Endodermal cell (in vitro differentiated cells): ENCODE measurements at regions not wholly inside any gene's neighbourhood (a gene's known extent, or its start where the extent isn't known, plus 50 kb on each side); places are given as distances from the start of the nearest gene placed in this dataset.

ENCODE experiments used
- DNase-seq: peaks from one replicate; pipeline ENCODE4 v3.0.0-alpha.2; 2017
- H3K27ac ChIP-seq: 2 replicates; pipeline ENCODE4 v1.5.1; 2013; ENCODE audit warnings: mild to moderate bottlenecking, low read depth, low read length, moderate library complexity
- H3K27me3 ChIP-seq: 2 replicates; pipeline ENCODE4 v1.6.1; 2013; ENCODE audit warnings: mild to moderate bottlenecking, low read length, moderate library complexity; ENCODE audit not compliant: insufficient read depth, control insufficient read depth, poor library complexity, severe bottlenecking
- H3K36me3 ChIP-seq: 2 replicates; pipeline ENCODE4 v1.7.0; 2013; ENCODE audit warnings: mild to moderate bottlenecking, low read length, moderate library complexity; ENCODE audit not compliant: control insufficient read depth, insufficient read depth
- H3K4me1 ChIP-seq: one replicate; pipeline ENCODE4 v1.7.0; 2013; ENCODE audit warnings: low read length; ENCODE audit not compliant: control insufficient read depth, insufficient read depth
- H3K4me3 ChIP-seq: 2 replicates; pipeline ENCODE4 v1.5.1; 2013; ENCODE audit warnings: mild to moderate bottlenecking, low read length, moderate library complexity
- H3K9ac ChIP-seq: 2 replicates; pipeline ENCODE4 v1.6.1; 2013; ENCODE audit warnings: mild to moderate bottlenecking, low read length, moderate library complexity; ENCODE audit not compliant: poor library complexity, severe bottlenecking; ENCODE audit errors: extremely low read depth
- H3K9me3 ChIP-seq: 2 replicates; pipeline ENCODE4 v1.6.1; 2013; ENCODE audit warnings: mild to moderate bottlenecking, low read length, moderate library complexity; ENCODE audit not compliant: control insufficient read depth
- H3K27ac Mint-ChIP-seq: 2 replicates; pipeline ENCODE4 v1.8.0; 2020; ENCODE audit warnings: mixed read lengths
- H3K27me3 Mint-ChIP-seq: 2 replicates; pipeline ENCODE4 v1.8.0; 2021; ENCODE audit warnings: mild to moderate bottlenecking, mixed read lengths; ENCODE audit not compliant: insufficient read depth
- H3K36me3 Mint-ChIP-seq: 2 replicates; pipeline ENCODE4 v1.8.0; 2020; ENCODE audit warnings: low read depth, mixed read lengths
- H3K4me1 Mint-ChIP-seq: 2 replicates; pipeline ENCODE4 v1.8.0; 2020; ENCODE audit warnings: mixed read lengths
- H3K4me3 Mint-ChIP-seq: 2 replicates; pipeline ENCODE4 v1.8.0; 2020; ENCODE audit warnings: mild to moderate bottlenecking, moderate library complexity, mixed read lengths
- H3K9me3 Mint-ChIP-seq: 2 replicates; pipeline ENCODE4 v1.8.0; 2020; ENCODE audit warnings: mild to moderate bottlenecking, mixed read lengths
- WGBS, 2 experiments: methylation state at CpG; one replicate each; pipeline versions ENCODE4 v1.1.5 to v1.1.7; 2013; ENCODE audit warnings: missing lambda C conversion rate in 2 of 2, mixed read lengths in 1 of 2; ENCODE audit not compliant: insufficient coverage in 1 of 2, insufficient read length in 1 of 2; 5-methylcytosine and 5-hydroxymethylcytosine counted together
- TF ChIP-seq, protein P1 (sequence below): fragments of 200-600 bp; sonication (generic); conservative IDR thresholded peaks from 2 replicates; pipeline ENCODE4 v1.5.0; 2021; ENCODE audit warnings: antibody characterized with exemption, mild to moderate bottlenecking

DNA sequence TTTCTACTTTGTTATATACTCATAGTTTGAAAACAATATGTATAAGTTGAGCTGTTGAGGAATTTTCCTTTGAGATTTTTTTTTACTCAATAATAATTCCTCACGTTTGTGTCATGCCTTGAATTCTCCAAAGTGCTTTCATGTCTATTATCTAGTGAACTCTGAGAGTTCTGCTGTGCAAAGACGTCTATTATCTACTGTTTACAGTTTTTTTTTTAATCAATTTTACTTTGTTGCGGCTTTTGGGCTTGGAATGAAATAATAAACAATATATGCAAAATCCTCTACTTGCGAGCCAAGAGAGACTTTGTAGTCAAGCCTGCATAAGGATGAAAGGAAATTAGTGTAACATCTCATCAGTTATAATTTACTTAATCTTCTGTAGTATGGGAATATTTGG, 107.2 kb upstream of the FRMD6 start:
- Histone ChIP-seq H3K36me3 (no peaks in the 10 kb centered on the region), H3K27ac (no peak overlapping the region), H3K9me3 (no peaks in the 10 kb centered on the region), H3K9ac (no peak overlapping the region), H3K4me1 (no peaks in the 10 kb centered on the region), H3K4me3 (no peak overlapping the region), H3K27me3 (no peaks in the 10 kb centered on the region)
- no peaks in the 10 kb centered on the region for H3K36me3 Mint-ChIP-seq
- H3K9me3 Mint-ChIP-seq, result no peaks in the 10 kb centered on the region
- whole genome bisulfite sequencing, 2 experiments, result 90% methylated on average over 2 of the region's 4 CpGs; no CpG with 5 or more reads in 1 of the 2 experiments
- no peak overlapping the region for H3K27ac Mint-ChIP-seq
- no peaks in the 10 kb centered on the region for H3K27me3 Mint-ChIP-seq
- H3K4me1 Mint-ChIP-seq, result no peaks in the 10 kb centered on the region
- no peak for DNase-seq
- no peak overlapping the region for H3K4me3 Mint-ChIP-seq
- TF ChIP-seq, protein P1, sequence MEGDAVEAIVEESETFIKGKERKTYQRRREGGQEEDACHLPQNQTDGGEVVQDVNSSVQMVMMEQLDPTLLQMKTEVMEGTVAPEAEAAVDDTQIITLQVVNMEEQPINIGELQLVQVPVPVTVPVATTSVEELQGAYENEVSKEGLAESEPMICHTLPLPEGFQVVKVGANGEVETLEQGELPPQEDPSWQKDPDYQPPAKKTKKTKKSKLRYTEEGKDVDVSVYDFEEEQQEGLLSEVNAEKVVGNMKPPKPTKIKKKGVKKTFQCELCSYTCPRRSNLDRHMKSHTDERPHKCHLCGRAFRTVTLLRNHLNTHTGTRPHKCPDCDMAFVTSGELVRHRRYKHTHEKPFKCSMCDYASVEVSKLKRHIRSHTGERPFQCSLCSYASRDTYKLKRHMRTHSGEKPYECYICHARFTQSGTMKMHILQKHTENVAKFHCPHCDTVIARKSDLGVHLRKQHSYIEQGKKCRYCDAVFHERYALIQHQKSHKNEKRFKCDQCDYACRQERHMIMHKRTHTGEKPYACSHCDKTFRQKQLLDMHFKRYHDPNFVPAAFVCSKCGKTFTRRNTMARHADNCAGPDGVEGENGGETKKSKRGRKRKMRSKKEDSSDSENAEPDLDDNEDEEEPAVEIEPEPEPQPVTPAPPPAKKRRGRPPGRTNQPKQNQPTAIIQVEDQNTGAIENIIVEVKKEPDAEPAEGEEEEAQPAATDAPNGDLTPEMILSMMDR, result no peak

- Mint-ChIP-seq H3K36me3 (no peaks in the 10 kb centered on the region), H3K4me3 (no peak overlapping the region), H3K4me1 (no peaks in the 10 kb centered on the region), H3K27me3 (no peaks in the 10 kb centered on the region), H3K9me3 (no peaks in the 10 kb centered on the region), H3K27ac (no peak overlapping the region)
- no peak for DNase-seq
- 80 to 92% methylated on average over 1 to 3 of the region's 3 CpGs for WGBS, 2 experiments
- TF ChIP-seq, protein P1, result no peak
- H3K4me3 ChIP-seq, result no peak overlapping the region
- H3K9ac ChIP-seq, result no peak overlapping the region
- no peak overlapping the region for H3K27ac ChIP-seq
- no peaks in the 10 kb centered on the region for H3K9me3 ChIP-seq
- H3K36me3 ChIP-seq, result no peaks in the 10 kb centered on the region
- H3K4me1 ChIP-seq, result no peaks in the 10 kb centered on the region
- H3K27me3 ChIP-seq, result no peaks in the 10 kb centered on the region
These were observed 106.8 kb upstream of the FRMD6 start for GRCh38 chr14:51544901-51545300.

DNA sequence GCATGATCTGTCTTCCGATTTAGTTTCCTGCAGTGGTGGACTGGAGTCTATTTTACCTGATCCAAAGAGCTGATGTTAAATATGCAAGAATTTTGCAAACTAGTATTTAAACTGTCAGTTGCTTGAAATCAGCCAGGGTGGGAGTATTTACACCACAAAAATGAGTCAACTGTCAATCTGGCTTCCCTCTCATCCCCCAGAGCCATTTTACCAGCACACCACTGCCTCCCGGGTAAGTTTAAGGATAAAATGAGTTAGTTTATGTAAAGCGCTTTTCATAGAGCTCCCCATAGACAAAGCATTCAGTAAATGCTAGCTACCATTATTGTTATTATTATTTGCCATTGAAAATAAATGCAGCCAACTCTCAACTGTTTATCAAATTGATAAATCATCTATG, 106.3 kb upstream of the FRMD6 start:
- Histone ChIP-seq H3K27ac (no peak overlapping the region), H3K9ac (no peak overlapping the region), H3K9me3 (no peaks in the 10 kb centered on the region), H3K4me3 (no peak overlapping the region), H3K4me1 (no peaks in the 10 kb centered on the region), H3K36me3 (no peaks in the 10 kb centered on the region), H3K27me3 (no peaks in the 10 kb centered on the region)
- Mint-ChIP-seq H3K27ac (no peak overlapping the region), H3K4me1 (no peaks in the 10 kb centered on the region), H3K4me3 (no peak overlapping the region), H3K27me3 (no peaks in the 10 kb centered on the region), H3K9me3 (no peaks in the 10 kb centered on the region), H3K36me3 (no peaks in the 10 kb centered on the region)
- DNase-seq, result no peak
- 94 to 100% methylated on average over 1 to 2 of the region's 3 CpGs for WGBS, 2 experiments
- TF ChIP-seq, protein P1, result no peak
